Activated CD4-positive, alpha-beta T cell treated with anti-CD3 and anti-CD28 coated beads, Interleukin-2, amount 50 U/mL, for 48 hours (primary cell): ENCODE measurements at regions not wholly inside any gene's neighbourhood (a gene's known extent, or its start where the extent isn't known, plus 50 kb on each side); places are given as distances from the start of the nearest gene placed in this dataset.
A peak's percentile ranks its signal among the peaks of the same experiment; 100 is the strongest.
"Not testable (repeated sequence)": the region's sequence is repeated elsewhere in the genome, so short reads cannot be mapped to it uniquely, and the experiment has no call there.

ENCODE experiments used
- DNase-seq, 2 experiments: peaks; one replicate each; pipeline ENCODE4 v3.0.0-alpha.2; 2020

DNA sequence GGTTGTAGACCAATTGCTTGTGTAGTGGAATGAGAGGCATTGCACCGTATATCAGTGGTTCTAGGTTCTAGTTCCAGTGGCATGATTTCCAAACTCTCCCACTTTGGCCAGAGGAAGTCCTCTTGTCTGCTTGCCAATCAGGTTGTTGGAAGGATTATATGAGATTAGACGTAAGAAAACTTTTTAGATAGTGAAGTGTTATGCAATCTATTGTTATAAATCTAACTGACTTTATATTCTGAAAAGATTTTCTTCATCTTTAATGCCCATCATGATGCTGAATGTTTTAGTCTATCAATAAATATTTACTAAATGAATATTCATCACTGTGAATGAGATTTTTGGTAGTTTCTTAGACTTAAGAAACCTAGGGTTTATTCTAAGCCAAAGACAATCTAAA, 152.6 kb downstream of the TFPI2 start:
- no peak for DNase-seq

DNA sequence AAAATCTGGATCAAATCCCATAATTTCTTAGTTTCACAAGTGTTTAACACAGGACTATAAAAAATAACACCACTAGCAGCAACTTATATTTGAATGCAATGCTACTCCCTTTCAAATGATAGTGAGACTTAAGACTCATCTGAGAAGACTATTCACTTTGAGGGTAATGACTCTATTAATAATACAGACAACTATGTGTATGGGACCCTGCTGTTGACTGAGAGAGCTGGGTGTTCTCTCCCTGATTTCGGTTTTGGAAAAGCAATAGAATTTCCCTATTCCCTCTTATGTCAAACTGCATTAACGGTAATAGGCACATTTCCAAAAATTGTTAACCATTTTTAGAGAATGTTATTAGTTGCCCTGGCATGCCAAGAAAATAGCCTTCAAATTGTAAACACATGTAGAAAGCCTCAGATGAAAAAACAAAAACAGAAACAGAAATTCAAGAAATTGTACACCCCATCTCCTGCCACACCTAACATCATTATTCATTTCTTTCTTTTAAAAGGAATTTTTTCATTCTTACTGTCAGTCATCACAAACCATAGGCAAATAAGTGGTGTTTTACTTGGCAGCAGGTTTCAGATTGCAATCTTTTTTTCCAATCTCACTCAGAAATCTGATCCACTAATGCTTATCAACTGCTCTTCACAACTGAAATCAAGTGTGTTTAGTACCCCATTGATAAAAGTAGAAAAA, 153.7 kb downstream of the TFPI2 start:
- no peak for DNase-seq

DNA sequence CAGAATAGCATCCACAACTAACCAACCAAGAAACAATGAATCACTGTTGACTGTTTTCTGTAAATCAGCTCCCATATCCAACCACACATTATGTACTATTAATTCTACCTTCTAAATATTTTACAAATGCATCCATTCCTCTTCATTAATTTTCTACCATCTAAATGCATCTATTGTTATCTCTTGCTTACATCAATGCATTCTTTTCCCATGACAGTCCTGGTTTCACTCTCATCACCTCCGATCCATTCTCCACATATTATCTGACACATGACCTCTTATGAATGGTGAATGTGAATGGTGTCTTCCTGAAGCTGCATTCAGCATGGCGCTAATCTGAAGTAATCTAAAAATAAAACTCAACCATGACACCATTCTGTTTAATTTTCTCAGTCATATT, 153.8 kb upstream of the CALCR start:
- DNase-seq: no peak

DNA sequence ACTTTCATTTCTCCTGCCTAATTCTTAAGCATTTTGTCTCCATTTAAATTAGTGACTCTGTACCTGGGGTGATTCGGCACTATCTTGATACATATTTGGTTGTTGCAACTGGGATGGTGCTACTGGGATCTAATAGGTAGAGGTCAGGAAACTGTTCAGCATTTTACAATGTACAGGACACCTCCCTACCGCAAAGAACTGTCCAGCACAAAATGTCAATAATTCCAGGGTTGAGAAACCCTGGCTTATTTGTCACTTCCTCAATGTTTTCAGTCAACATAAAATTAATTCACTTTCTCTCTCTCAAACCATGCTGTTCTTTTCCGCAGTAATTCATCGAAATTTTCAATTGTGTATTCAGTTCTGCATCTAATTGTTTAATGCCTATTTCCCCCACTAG, 151.4 kb upstream of the CALCR start:
- DNase-seq: no peak

DNA sequence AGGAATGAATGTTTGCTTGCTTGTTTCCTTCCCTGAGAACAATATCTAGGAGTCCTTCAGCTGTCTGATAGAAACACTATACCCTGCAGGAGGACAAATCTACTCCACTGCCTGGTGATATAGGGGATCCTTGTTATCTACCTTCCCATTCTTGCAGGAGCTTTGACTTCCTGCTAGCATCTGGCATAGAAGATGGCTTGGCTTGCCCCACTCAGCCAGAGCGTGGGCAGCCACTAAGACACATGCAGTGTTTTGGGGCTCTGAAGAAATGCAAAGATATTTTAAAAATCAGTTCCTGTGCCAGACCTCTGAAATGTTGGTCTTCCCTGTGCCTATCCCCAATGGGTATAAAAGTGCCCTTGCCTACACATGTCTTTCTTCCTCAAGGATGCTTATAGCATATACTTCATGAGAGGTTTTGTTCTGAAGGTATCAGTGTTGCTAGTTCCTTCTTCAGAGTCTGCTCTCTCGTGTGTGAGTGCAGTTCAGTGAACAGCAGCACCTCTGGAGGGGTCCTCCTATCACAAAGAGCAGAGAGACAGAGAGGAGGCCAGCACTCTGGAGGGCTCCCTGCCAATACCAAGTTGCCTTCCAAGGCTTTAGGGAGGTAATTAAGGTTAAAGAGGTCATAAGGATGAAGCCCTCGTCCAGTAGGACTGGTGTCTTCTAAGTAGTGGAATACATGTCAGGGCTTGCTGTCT, 149.1 kb upstream of the CALCR start:
- DNase-seq: no peak

DNA sequence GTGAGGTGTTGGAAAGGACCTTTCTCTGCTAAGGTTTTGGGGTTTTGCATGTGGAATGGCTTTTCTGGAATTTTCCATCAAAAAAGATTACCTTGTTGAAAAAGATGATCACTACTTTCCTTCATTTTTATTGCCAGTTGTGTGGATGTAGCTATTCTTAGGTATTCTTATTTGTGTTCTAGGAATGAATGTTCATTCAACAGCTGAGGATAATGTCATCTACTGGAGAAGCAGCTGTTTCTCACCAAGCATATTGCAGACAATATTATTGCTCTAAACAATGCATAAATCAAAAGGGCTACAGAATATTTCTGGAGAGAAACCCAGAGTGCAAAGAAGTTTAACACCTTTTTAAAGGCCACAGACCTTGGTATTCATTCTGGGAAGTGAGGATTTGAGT, 145.6 kb upstream of the CALCR start:
- DNase-seq: no peak

DNA sequence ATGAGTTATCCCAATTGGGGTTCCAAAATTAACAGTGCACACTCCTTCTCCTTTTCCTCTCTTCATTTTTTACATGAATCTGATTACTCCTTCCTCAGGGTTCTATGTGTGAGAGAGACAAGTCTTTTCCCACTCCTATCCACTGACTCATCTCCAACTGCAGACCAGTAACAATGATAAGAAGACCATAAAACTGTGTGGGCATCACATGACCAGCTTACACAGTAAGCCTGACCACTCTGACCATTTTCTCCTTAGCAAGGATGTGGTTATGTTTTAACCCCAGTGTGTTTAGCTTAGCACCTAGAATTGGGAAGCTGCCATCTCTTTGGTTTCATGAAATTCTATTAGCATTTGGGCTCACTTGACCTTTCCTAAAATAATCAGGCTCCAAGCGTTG, 145.0 kb upstream of the CALCR start:
- DNase-seq: no peak

DNA sequence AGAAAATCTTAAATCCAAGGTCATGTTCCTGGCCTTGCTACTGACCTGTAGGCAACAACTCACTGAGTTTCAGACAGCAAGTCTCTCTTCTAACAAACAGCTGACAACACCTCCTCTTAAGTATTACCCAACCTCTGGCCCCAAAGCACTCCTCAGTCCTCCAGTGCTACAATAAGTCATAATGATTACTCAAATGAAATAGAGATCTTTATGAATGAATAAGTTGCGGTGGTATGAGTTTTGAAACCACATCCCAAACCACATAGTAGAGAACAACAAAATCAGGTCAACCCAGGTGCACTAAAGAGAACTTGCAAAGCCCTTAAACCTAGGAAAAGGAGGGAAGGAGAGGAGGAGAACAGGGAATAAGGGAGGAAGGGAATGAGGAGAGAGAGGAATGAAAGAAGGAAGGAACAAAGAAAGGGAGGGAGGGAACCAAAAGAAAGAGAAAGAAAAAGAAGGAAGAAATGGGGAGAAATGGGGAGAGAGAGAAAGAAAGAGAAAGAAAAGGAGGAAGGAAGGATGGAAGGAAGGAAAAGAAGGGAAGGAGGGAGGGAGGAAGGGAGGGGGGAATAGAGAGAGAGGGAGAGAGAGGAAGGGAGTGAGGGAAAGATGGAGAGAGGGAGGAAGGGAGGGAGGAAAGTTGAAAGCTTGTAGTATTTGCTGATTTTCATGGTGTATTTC, 142.8 kb upstream of the CALCR start:
- DNase-seq: no peak

DNA sequence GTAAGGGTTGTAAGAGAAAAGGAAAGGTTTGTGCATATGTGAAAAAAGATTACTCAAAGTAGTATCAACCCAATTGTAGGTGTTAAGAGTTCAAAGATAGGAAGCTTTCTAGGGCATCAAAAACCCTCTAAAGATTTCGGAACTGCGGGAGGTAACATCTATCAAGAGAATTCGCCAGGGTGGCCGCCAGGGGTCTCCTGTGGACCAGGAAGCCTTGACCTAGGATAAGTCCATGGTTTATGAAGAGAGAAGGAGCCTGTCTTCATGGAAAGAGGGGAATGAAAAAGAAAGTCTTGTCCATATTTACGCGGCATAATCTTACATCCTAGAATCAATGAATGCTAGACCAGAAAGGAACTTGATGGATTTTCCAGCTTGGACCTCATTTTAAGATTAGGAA, 140.7 kb upstream of the CALCR start:
- DNase-seq: peak; percentile 21

DNA sequence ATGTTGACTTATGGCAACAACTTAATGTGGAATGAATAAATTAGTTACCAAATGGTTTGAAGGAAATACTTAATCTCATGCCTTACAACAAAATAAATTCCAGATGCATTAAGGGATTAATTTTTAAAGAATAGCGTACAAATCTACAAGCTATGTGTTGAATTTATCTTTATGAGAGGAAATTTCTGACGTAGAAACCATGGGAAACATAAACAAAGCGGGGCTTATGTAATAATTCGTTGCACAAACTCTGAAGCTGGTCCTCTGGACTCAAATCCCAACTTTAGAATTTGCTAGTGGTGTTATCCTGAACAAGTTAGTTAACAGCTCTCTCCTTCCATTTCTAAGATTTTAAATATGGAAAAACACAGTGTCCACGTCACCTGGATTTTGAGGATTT, 137.4 kb upstream of the CALCR start:
- DNase-seq: no peak

DNA sequence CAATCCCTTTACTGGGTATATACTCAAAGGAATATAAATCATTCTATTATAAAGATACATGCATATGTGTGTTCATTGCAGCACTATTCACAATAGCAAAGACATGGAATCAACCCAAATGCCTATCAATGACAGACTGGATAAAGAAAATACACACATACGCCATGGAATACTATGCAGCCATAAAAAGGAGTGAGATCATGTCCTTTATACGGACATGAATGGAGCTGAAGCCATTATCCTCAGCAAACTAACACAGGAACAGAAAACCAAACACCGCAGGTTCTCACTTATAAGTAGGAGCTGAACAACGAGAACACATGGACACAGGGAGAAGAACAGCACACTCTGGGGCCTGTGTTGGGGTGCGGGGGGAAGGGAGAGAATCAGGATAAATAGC, 133.7 kb upstream of the CALCR start:
- not testable (repeated sequence) for DNase-seq

DNA sequence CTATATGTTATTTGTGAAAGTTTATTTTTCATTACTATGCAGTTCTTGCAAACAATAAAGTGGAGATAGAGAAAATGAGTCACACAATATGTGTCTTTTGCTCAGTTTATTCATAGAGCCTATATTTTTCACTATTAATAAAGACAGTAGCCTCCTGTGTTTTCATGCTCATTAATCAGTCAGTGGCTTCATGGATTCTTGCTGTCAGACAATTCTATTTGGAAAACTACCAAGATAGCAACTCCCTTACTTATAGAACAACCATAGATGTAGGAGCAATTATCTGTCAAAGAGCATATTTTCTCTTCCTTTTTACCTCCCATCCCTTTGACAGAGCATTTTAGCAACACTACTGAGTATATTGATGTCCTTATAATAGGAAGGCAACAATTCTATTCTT, 132.7 kb upstream of the CALCR start:
- DNase-seq: no peak

DNA sequence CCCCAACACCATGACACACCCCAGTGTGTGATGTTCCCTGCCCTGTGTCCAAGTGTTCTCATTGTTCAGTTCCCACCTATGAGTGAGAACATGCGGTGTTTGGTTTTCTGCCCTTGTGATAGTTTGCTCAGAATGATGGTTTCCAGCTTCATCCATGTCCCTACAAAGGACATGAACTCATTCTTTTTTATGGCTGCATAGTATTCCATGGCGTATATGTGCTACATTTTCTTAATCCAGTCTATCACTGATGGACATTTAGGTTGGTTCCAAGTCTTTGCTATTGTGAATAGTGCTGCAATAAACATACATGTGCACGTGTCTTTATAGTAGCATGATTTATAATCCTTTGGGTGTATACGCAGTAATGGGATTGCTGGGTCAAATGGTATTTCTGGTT, 131.6 kb upstream of the CALCR start:
- not testable (repeated sequence) for DNase-seq

DNA sequence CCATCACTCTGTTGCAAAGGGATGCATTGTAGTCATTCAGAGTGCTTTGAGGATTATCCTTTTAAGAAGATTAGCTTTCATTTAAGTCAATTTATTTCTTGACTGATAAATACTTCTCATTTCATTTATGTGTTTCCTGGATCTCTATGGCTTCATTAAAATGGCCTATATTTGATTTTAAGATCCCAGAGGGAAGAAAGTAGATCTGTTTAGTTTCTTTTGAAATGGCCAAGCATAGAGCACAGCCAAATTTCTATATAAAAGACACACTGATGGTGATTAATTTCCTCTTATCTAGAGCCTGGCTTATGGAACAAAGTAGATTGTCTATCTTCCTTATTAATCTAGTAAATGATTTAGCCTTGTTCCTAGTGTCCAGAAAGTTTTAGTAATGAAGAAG, 129.7 kb upstream of the CALCR start:
- no peak for DNase-seq

DNA sequence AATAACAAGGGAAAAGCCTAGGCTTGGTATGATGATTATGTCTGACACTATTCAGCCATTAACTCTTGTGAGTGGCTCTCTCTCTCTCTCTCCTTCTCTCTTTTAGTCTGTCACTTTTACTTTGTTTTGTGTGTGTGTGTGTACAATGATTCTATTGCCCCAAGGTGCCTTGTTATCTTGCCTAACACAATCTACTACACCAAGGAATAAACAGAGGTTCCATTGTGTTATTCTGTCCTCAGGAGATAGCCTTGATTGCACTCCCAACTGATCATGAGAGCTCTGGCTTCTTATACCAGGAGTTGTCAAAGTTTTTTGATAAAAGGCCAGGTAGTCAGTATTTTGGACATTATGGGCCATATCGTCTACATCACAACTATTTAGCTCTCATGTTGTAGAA, 123.4 kb upstream of the CALCR start:
- no peak for DNase-seq

DNA sequence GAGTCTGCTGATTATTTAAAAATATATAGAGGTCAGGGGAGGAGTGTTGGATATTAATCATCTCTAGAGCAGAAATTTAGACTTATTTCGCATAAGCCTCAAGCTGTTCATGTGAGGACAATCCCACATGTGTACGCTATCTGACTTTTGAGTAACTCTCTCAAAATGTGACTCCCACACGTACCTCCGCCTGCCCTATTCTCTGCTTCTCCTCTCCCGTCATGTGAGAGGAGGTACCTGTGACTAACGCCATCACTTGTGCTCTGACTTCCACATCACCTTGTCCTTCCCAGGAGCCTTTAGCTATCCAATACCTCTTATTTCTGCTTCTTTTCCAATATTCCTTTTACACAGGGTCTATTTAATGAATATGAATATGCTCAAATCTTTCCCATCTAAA, 119.3 kb upstream of the CALCR start:
- no peak for DNase-seq

DNA sequence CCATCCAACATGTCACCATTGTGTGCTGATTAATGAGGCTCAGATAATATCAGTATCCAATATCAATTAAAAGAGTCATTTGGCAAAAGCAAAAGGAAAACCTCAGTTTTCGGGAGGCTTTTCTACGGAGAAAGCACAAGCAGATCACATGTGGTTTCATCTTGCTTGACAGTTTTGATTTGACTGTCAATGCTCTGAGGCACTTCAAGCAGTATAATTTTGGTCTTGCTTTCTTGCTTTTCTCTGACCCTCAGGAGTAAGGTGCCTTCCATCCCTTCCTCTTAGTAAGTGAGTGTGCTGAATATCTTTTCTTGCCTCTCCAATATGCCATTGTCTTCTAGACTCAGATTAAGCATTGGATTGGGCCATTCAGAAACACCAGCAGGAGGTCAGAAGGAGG, 115.5 kb upstream of the CALCR start:
- no peak for DNase-seq

DNA sequence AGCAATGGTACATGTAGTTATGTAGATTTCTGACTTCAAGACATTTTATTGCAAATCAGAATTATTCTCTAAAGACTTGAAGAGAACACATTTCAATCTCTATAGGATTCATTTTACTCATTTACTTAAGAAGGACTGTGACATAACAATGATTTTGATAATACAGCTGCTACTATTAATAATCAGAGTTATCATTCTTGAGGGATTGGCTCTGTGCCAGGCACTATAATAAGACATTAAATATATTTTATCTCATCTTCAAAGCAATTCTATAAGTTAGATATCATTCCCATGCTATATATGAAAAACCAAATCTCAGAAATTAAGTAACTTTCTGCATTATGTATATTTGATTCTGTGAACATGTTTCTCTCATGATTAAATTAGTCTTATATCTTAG, 103.7 kb upstream of the CALCR start:
- no peak for DNase-seq

DNA sequence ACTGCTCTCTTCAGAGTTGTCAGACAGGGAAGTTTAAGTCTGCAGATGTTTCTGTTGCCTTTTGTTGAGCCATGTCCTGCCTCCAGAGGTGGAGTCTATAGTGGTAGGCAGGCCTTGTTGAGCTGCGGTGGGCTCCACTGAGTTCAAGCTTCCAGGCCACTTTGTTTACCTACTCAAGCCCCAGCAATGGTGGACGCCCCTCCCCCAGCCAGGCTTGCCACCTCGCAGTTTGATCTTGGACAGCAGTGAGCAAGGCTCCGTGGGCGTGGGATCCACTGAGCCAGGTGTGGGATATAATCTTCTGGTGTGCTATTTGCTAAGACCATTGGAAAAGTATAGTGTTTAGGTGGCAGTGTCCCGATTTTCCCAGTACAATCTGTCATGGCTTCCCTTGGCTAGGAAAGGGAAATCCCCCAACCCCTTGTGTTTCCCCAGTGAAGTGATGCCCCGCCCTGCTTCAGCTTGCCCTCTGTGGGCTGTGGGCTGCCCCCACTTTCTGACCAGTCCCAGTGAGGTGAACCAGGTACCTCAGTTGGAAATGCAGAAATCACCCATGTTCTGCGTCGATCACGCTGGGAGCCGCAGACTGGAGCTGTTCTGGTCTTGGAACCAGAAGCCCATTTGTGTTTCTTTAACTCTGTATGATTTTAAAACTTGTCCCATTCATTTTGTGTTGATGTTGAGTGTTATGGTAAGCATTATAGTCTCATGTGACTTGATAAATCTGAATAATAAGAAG, 89.2 kb upstream of the CALCR start:
- DNase-seq: no peak

DNA sequence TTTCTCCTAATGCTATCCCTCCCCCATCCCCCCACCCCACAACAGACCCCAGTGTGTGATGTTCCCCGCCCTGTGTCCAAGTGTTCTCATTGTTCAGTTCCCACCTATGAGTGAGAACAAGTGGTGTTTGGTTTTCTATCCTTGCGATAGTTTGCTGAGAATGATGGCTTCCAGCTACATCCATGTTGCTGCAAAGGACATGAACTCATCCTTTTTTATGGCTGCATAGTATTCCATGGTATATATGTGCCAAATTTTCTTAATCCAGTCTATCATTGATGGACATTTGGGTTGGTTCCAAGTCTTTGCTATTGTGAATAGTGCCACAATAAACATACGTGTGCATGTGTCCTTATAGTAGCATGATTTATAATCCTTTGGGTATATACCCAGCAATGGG, 83.6 kb upstream of the CALCR start:
- DNase-seq: not testable (repeated sequence)

DNA sequence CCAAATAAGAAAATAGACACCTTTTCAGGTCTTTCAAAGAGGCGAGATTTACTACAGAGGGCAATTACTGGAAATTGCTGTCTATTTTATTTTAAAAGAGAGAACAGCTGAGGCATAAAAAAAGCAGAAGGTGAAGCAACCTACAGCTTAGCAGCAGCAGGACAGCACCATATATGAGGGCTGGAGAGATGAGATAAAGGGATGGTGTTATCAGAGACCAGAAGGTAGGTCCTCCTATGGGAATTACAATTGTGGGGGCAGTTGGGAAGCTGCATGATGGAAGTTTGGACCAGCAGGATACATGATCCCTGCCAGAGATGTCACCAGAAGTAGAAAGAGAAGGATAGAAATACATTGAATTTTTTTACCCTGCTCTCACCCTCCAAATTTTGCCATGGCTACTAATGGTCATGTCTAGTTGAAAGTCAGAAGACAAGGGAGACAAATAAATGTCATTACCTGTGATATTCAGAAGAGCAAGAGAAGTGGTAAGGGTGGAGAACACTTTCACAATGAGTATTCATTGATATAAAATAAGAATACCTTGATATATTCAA, 77.2 kb upstream of the CALCR start:
- DNase-seq: no peak

DNA sequence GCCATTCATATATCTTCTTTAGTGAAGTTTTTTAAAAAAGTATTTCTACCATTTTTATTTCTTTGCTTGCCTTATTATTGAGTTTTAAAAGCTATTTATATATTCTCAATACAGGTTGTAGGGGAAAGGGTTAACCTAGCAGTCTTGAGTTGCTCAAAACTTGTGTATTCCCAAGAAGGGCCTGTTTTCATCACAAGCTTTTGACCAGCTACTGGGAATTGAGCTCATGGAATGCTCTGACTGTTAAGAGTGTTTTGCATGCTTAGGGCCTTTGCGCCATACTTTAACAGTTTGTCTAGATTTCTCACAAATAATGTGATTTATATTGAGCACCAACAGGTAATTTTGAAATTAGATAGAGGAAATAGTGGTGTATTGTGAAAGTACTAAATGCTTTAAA, 72.0 kb upstream of the CALCR start:
- no peak for DNase-seq

DNA sequence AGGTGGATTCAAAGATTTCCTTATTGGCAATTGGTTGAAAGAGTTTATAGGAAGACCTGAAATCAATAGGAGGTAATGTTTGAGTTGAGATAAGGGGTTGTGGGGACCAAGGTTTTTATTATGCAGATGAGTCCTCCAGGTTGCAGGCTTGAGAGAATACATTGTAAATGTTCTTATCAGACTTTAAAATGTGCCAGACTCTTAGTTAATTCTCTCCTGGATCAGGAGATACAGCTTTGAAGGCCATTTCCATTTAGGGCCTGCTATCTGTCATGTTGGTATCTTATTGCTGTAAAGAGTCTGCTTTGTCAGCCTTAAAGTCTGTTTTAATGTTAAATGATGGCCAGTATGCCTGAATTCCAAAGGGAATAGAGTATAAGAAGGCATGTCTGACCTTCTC, 61.8 kb upstream of the CALCR start:
- DNase-seq: no peak
